Lung (tissue), 11 donors: ENCODE measurements at regions not wholly inside any gene's neighbourhood (a gene's known extent, or its start where the extent isn't known, plus 50 kb on each side); places are given as distances from the start of the nearest gene placed in this dataset.
A peak's percentile ranks its signal among the peaks of the same experiment; 100 is the strongest.

ENCODE experiments used
- ATAC-seq: fragments of 200-7000 bp; cut with Tn5 transposase; one replicate; pipeline ENCODE4 v1.9.1; 2020; ENCODE audit warnings: moderate number of reproducible peaks; ENCODE audit not compliant: insufficient read depth, low FRiP score
- DNase-seq, 3 donors: peaks; one replicate each; pipeline ENCODE4 v3.0.0-alpha.2; 2013 to 2017
- H3K27ac ChIP-seq, 2 donors: one replicate each; pipeline ENCODE4 v1.5.1; 2013; ENCODE audit warnings: mild to moderate bottlenecking in 2 of 2, moderate library complexity in 2 of 2, control low read depth in 1 of 2, inconsistent platforms in 1 of 2, low read depth in 1 of 2, low read length in 1 of 2
- H3K27me3 ChIP-seq, 3 donors: one replicate each; pipeline ENCODE4 v1.5.1; 2013; ENCODE audit warnings: low read length in 2 of 3; ENCODE audit not compliant: control insufficient read depth in 3 of 3, insufficient read depth in 3 of 3
- H3K36me3 ChIP-seq, 4 donors: one replicate each; pipeline ENCODE4 v1.5.1; 2013; ENCODE audit warnings: low read length in 4 of 4, mild to moderate bottlenecking in 1 of 4, moderate library complexity in 1 of 4; ENCODE audit not compliant: control insufficient read depth in 4 of 4, insufficient read depth in 4 of 4
- H3K4me1 ChIP-seq, 5 donors: one replicate each; pipeline ENCODE4 v1.5.1; 2013; ENCODE audit warnings: low read length in 5 of 5, mild to moderate bottlenecking in 2 of 5, moderate library complexity in 1 of 5; ENCODE audit not compliant: control insufficient read depth in 5 of 5, insufficient read depth in 5 of 5
- H3K4me3 ChIP-seq: one replicate; pipeline ENCODE4 v1.5.1; 2013; ENCODE audit warnings: mild to moderate bottlenecking, control low read depth, moderate library complexity
- H3K9ac ChIP-seq, 2 donors: one replicate each; pipeline ENCODE4 v1.5.1; 2013; ENCODE audit warnings: low read length in 2 of 2, control low read depth in 1 of 2; ENCODE audit not compliant: insufficient read depth in 1 of 2
- H3K9me3 ChIP-seq, 4 donors: one replicate each; pipeline ENCODE4 v1.5.1; 2013; ENCODE audit warnings: low read length in 3 of 4, mild to moderate bottlenecking in 1 of 4, moderate library complexity in 1 of 4; ENCODE audit not compliant: control insufficient read depth in 4 of 4, insufficient read depth in 3 of 4
- WGBS, 2 donors: extraction: QIAGEN DNeasy Blood & Tissue Kit; methylation state at CpG; one replicate each; pipeline ENCODE4 v1.1.7; 2013; 5-methylcytosine and 5-hydroxymethylcytosine counted together
- TF ChIP-seq, protein P1 (sequence below): IDR thresholded peaks from 2 replicates; pipeline ENCODE4 v1.5.1; 2012; ENCODE audit warnings: mild to moderate bottlenecking; ENCODE audit errors: control extremely low read depth, extremely low read depth
- donor health status: control.
- donor health status: control.
- donor health status: Bipolar disorder and iron deficiency.
- donor health status: healthy.
- donor health status: DM: yes; HTN: yes; CAD: no.

DNA sequence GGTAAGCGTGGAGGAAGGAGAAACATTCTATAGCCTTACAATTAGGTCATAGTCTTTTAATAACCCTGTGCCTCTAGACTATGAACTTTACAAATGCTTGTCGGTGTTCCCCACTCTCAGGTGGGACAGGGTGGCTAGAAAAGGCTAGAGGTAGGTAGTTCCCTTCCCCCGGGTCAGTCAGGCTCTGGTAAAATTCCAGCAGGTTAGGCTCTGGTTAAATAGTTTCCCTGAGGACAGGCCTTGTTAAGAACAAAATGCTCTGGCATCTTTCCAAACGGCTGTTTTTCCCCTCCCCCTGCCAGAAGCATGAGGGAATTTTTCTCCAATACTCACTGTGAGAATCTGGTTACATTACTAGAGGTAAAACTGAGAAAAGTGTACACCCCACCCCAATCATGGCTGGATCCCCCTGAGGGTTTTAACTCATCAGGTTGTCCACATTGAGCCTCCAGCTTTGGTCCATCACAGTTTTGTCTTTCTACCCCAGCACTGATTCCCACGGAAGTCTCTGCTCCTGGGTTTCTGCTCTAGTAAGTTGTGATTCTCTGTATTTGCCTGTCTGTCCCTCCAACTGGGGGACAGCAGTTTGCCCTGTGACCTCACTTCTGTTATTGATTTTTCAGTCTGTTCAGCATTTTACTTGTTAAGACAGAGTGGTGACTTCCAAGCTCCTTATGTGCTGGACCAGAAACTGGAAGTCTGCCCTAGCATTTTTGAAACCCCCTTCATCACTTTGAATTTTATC lies 84.7 kb upstream of the ADGRF1 start:
- H3K9ac ChIP-seq, result no peak overlapping the region
- ATAC-seq (no peak), DNase-seq (peak; percentile 55 to 80 (median 66))
- H3K4me3 ChIP-seq, result no peak overlapping the region
- WGBS, 2 donors, result 68 to 81% methylated on average over 5 of the region's 5 CpGs
- no peak overlapping the region for H3K27ac ChIP-seq
- peaks cover 0 to 34% (median 16%) of the 10 kb centered on the region in 5 donors for H3K4me1 ChIP-seq
- H3K36me3 ChIP-seq, result no peaks in the 10 kb centered on the region
- H3K9me3 ChIP-seq, result no peaks in the 10 kb centered on the region
- H3K27me3 ChIP-seq, result no peaks in the 10 kb centered on the region
- TF ChIP-seq, protein P1, sequence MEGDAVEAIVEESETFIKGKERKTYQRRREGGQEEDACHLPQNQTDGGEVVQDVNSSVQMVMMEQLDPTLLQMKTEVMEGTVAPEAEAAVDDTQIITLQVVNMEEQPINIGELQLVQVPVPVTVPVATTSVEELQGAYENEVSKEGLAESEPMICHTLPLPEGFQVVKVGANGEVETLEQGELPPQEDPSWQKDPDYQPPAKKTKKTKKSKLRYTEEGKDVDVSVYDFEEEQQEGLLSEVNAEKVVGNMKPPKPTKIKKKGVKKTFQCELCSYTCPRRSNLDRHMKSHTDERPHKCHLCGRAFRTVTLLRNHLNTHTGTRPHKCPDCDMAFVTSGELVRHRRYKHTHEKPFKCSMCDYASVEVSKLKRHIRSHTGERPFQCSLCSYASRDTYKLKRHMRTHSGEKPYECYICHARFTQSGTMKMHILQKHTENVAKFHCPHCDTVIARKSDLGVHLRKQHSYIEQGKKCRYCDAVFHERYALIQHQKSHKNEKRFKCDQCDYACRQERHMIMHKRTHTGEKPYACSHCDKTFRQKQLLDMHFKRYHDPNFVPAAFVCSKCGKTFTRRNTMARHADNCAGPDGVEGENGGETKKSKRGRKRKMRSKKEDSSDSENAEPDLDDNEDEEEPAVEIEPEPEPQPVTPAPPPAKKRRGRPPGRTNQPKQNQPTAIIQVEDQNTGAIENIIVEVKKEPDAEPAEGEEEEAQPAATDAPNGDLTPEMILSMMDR, result no peak

DNA sequence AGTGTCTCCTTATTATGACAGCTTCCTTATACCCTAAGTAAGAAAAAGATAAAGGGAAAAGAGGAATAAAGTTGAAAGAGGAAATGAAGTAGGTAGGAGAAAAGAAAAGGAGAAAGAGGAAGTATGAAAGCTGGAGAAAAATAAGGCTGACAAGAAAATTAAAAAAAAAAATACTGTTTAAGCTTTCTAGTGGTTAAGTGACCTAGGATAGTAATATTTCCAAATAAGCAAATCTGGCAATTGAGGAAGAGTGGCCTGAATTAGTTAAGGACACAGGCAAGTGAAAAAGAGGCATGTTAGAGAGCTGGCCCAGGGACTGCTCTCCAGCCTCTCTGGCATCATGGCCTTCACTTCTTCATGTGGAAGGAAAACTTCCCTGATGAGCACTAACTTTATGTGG lies 76.5 kb upstream of the ADGRF1 start:
- H3K4me1 ChIP-seq, result no peaks in the 10 kb centered on the region
- no peak overlapping the region for H3K27ac ChIP-seq
- no peaks in the 10 kb centered on the region for H3K27me3 ChIP-seq
- TF ChIP-seq, protein P1, result no peak
- H3K36me3 ChIP-seq, result no peaks in the 10 kb centered on the region
- no peak for DNase-seq
- no peaks in the 10 kb centered on the region for H3K9me3 ChIP-seq
- no peak overlapping the region for H3K9ac ChIP-seq
- H3K4me3 ChIP-seq, result no peak overlapping the region
- no peak for ATAC-seq

- 87 to 92% methylated on average over 5 of the region's 5 CpGs for WGBS, 2 donors
Measured at GRCh38 chr6:47117314-47117713, 75.2 kb upstream of the ADGRF1 start.

More at GRCh38 chr6:47117314-47117713, 75.2 kb upstream of the ADGRF1 start:
- no peaks in the 10 kb centered on the region for H3K36me3 ChIP-seq
- TF ChIP-seq, protein P1, result no peak
- no peaks in the 10 kb centered on the region for H3K27me3 ChIP-seq
- H3K4me1 ChIP-seq, result no peaks in the 10 kb centered on the region
- H3K9me3 ChIP-seq, result no peaks in the 10 kb centered on the region
- H3K27ac ChIP-seq, result no peak overlapping the region
- H3K4me3 ChIP-seq, result no peak overlapping the region
- DNase-seq (no peak), ATAC-seq (no peak)
- H3K9ac ChIP-seq, result no peak overlapping the region
